ENCODE measurements at regions not wholly inside any gene's neighbourhood (a gene's known extent, or its start where the extent isn't known, plus 50 kb on each side); places are given as distances from the start of the nearest gene placed in this dataset.

DNA sequence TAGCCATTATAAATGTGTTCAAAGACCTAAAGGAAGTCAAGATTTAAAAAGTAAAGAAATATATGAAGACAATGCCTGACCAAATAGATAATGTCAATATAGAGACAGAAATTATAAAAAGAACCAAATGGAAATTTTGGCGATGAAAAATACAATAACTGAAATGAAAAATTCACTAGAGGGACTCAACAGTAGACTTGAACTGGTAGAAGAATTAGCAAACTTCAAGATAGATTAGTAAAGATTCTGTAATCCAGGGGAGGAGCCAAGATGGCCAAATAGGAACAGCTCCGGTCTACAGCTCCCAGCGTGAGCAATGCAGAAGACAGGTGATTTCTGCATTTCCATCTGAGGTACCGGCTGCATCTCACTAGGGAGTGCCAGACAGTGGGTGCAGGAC lies 433.2 kb downstream of the HINT1 start:
- DNase-seq (ENCODE audit: low read depth in 3 of 3, low spot score in 1 of 3): no peak

GRCh38 chr5:130729541-130729940 lies 435.5 kb downstream of the HINT1 start:
- no peak for DNase-seq (ENCODE audit: low read depth in 3 of 3, low spot score in 1 of 3)

DNA sequence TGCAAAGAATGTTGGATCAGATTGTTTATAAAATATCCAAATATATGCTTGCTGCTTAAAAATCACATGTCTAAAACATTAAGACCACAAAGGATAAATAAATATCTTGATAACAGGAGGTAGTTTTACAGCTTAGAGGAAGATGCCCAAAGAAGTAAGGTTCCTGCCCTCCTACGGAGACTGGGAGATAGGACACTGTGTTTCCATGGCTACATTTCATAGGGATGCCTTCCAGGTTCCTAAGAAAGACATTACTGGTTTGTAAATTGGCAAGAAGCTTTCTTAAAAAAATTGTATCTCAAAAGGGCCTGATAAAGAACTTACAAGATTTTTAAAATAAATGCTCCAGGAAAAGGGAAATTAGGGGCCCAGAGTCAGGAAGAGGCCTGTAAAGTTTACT lies 437.2 kb downstream of the HINT1 start:
- no peak for DNase-seq (ENCODE audit: low read depth in 3 of 3, low spot score in 1 of 3)

GRCh38 chr5:130724658-130725057 lies 440.4 kb downstream of the HINT1 start:
- DNase-seq (ENCODE audit: low read depth in 3 of 3, low spot score in 1 of 3): no peak

GRCh38 chr5:130720355-130720754 lies 444.7 kb downstream of the HINT1 start:
- no peak for DNase-seq (ENCODE audit: low read depth in 3 of 3, low spot score in 1 of 3)

- no peak for DNase-seq (ENCODE audit: low read depth in 3 of 3, low spot score in 1 of 3)
Observed at GRCh38 chr5:130715541-130715940, 449.5 kb downstream of the HINT1 start.

DNA sequence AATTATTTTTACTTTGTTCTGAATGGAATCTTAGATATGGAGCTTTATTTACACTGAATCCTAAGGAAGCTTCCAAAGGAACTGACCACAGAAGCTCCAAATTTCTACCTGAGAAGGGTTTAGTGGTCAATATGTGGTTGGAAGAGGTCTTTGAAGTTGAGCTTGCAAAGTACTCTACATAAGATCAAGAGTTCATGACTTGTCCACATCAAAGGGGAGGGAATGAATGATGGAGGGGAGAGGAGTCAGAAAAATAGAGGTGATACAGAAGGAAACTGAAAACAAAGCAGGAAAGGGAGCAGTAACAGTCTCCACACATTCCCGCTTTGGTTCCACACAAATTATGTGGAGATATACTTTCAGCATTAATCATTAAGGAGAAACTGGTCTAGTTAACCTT lies 450.9 kb downstream of the HINT1 start:
- no peak for DNase-seq (ENCODE audit: low read depth in 3 of 3, low spot score in 1 of 3)

GRCh38 chr5:130712324-130712723 lies 452.7 kb downstream of the HINT1 start:
- DNase-seq (ENCODE audit: low read depth in 3 of 3, low spot score in 1 of 3): no peak

- DNase-seq (ENCODE audit: low read depth in 3 of 3, low spot score in 1 of 3): no peak
Observed at GRCh38 chr5:130710596-130710995, 454.5 kb downstream of the HINT1 start.

DNA sequence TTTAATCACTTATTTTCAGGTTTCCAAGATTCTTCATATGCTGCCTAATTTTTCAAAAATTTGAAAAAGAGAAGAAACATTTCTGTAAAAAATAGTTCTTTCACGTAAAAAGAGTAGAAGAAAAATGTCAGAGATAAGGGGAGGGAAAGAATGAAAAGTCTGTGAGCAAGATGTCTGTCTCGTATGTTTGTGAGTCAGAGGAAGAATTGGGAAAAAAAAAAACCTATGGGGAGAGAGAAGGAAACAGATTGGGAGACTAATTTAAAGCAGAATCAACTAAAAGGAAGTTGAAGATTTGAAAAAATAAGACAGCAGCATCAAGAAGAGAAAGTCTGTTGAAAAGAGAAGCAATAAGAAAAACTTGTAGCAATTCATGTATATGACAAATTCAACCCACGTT lies 456.3 kb downstream of the HINT1 start:
- DNase-seq (ENCODE audit: low read depth in 3 of 3, low spot score in 1 of 3): no peak

DNA sequence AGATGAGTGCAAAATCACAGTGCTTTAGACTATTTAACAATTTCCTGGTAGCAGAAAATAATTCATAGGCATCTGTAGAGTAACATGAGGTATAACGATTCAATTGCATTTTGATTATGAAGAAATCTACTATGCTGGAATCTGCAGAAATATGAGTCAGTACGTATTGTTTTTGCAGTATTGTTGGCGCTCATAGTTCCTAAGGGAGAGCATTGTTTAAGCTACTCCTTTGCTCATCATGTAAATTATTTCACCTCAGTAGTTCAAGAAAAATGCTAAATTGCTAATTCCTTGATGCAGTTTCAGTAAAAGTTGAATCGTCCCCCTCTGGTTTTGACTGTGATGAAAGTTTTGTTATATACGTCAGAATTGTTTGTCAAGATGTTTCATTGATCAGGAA lies 458.4 kb downstream of the HINT1 start:
- no peak for DNase-seq (ENCODE audit: low read depth in 3 of 3, low spot score in 1 of 3)

DNA sequence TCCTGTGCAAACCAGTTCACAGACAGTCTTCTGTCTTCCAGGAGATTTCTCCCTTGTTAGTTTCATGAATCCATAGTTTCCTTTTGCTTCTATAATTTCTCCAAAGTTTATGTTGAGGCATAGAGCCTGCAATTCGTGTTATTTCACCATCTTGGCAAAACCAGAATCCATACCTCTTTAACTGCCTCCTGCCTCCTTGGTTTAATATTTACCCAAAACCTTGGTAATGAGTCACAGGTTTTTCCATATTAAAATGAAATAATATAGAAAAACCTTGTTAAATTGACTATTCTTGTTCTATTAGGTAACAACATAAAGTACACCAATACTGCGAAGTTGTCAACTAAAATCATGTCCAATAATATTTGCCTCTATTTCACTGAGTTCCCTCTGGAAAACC lies 459.7 kb downstream of the HINT1 start:
- no peak for DNase-seq (ENCODE audit: low read depth in 3 of 3, low spot score in 1 of 3)

DNA sequence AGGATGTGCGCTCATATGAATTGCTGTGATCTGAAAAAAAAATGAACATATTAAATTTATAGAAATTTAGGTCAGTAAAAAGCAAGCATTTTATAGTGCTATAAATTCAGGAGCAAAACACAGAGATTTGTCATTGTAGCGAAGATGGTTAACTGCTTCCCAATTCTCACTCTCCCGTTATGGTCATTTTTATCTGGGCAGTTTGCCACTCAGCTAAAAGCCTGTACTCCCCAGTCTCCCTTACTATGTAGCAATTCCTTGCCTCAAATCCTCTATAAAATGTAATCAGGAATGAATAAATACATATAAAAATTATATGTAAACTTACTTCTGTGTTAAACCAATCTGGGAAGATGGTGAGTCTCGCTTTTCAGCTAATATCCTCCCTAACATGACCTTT lies 471.5 kb downstream of the HINT1 start:
- no peak for DNase-seq (ENCODE audit: low read depth in 3 of 3, low spot score in 1 of 3)

- DNase-seq (ENCODE audit: low read depth in 3 of 3, low spot score in 1 of 3): no peak
Observed at GRCh38 chr5:130692770-130693169, 472.3 kb downstream of the HINT1 start.

GRCh38 chr5:130689831-130690230 lies 475.2 kb downstream of the HINT1 start:
- DNase-seq (ENCODE audit: low read depth in 3 of 3, low spot score in 1 of 3): no peak

- no peak for DNase-seq (ENCODE audit: low read depth in 3 of 3, low spot score in 1 of 3)
Observed at GRCh38 chr5:130687085-130687733, 477.8 kb downstream of the HINT1 start.

- no peak for DNase-seq (ENCODE audit: low read depth in 3 of 3, low spot score in 1 of 3)
Observed at GRCh38 chr5:130678637-130679036, 486.4 kb downstream of the HINT1 start.

- no peak for DNase-seq (ENCODE audit: low read depth in 3 of 3, low spot score in 1 of 3)
Observed at GRCh38 chr5:130666462-130666861, 498.6 kb downstream of the HINT1 start.

DNA sequence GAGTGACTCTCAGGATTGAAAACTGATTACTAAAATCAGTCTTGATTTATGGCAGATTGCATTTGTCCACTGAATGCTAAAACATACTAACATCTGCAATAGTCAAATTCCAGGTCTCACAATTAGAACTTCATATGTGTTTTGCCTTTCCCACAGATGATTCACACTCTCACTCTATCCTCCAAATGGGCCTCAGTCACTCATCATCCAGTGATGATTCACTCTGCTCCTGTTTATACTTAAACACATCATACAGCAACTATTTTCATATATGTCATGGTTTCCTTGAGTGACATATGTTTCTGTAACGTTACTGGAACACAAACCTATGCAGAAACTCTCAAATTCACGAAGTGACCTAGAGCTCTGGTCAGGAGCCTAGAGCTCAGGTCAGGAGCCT lies 512.9 kb downstream of the HINT1 start:
- DNase-seq (ENCODE audit: low read depth in 3 of 3, low spot score in 1 of 3): no peak

DNA sequence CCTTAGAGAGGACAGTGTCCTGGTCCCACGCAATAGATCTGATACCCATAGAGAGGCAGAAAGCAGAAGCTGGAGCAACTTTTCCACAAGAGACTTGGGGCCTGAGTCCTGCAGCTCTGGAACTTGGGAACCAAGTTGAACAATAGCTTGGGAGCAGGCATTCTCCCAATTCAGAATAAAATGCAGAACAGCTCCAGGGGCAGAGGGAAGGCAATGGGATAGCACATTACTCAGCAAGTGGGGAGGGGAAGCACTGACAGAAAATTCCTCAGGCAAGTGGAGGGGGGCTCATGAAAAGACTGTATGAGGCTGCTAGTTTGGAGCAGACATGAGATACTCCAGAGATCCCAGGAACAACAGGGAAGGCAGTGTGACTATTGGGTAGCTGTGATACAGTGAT lies 513.6 kb downstream of the HINT1 start:
- no peak for DNase-seq (ENCODE audit: low read depth in 3 of 3, low spot score in 1 of 3)

DNA sequence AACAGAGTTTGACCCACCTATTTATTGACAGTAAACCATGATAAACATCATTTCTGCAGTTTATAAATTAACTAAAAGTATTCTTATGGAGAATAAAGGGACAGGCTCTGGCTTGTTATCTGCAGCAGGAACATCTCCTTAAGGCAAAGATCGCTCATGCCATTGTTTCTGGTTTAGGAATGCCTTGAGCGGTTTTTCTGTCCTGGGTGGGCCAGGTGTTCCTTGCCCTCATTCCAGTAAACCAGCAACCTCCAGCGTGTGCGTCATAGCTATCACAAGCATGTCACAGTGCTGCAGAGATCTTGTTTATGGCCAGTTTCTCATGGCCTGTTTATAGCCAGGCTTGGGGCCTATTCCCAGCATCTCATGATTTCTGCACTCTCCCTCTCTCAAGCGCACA lies 521.7 kb downstream of the HINT1 start:
- no peak for DNase-seq (ENCODE audit: low read depth in 3 of 3, low spot score in 1 of 3)

DNA sequence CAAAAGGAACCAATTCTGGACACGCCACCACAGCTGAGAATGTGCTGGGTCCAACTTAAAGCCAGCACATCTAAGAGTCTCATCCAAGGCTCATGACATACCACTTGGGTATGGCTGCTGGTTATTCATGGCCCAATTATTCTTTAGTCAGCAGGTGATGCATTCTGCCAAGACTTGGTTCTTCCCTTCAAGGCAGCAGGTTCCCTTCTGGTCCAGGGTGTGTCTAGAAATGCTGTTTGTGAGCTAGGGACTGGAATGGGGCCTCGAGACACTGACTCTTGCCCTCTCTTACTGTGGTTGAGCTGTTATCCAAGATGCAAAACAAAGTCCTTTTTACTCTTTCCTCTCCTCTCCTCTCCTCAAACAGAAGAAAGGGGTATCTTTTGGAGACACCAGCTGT lies 522.6 kb downstream of the HINT1 start:
- DNase-seq (ENCODE audit: low read depth in 3 of 3, low spot score in 1 of 3): no peak

- DNase-seq (ENCODE audit: low read depth in 3 of 3, low spot score in 1 of 3): no peak
Observed at GRCh38 chr5:130627145-130627544, 537.9 kb downstream of the HINT1 start.

GRCh38 chr5:130624805-130625204 lies 540.3 kb downstream of the HINT1 start:
- no peak for DNase-seq (ENCODE audit: low read depth in 3 of 3, low spot score in 1 of 3)

Measured in stimulated activated CD4-positive, alpha-beta T cell treated with anti-CD3 and anti-CD28 coated beads, TNF-alpha, amount 100 ng/mL, for 1 hour (primary cell).